NCI-H2196 (cell line): ENCODE measurements at regions not wholly inside any gene's neighbourhood (a gene's known extent, or its start where the extent isn't known, plus 50 kb on each side); places are given as distances from the start of the nearest gene placed in this dataset.
"Not testable (repeated sequence)": the region's sequence is repeated elsewhere in the genome, so short reads cannot be mapped to it uniquely, and the experiment has no call there.

Source experiments
- DNase-seq: peaks from one replicate; lab custom pipeline; 2025; ENCODE audit not compliant: unreplicated experiment; lab: John Stamatoyannopoulos, UW

- DNase-seq: no peak
These were observed 772.0 kb upstream of the CCDC179 start for GRCh38 chr11:23632293-23632692.

- no peak for DNase-seq
These were observed 784.2 kb upstream of the CCDC179 start for GRCh38 chr11:23644443-23644842.

GRCh38 chr11:23652336-23652735 is 792.1 kb upstream of the CCDC179 start:
- not testable (repeated sequence) for DNase-seq

- DNase-seq: no peak
These were observed 792.9 kb upstream of the CCDC179 start for GRCh38 chr11:23653071-23653675.

GRCh38 chr11:23668324-23668723 is 808.0 kb upstream of the CCDC179 start:
- DNase-seq: no peak

GRCh38 chr11:23673366-23673765 is 813.1 kb upstream of the CCDC179 start:
- no peak for DNase-seq

GRCh38 chr11:23674866-23675265 is 814.6 kb upstream of the CCDC179 start:
- no peak for DNase-seq

- DNase-seq: no peak
These were observed 817.8 kb upstream of the LUZP2 start for GRCh38 chr11:23679041-23679440.

- DNase-seq: no peak
These were observed 816.9 kb upstream of the LUZP2 start for GRCh38 chr11:23679981-23680380.

GRCh38 chr11:23680488-23681230 is 816.2 kb upstream of the LUZP2 start:
- no peak for DNase-seq

GRCh38 chr11:23684701-23685100 is 812.2 kb upstream of the LUZP2 start:
- no peak for DNase-seq

GRCh38 chr11:23687991-23688390 is 808.9 kb upstream of the LUZP2 start:
- DNase-seq: no peak

- no peak for DNase-seq
These were observed 808.4 kb upstream of the LUZP2 start for GRCh38 chr11:23688411-23688810.

GRCh38 chr11:23688835-23689234 is 808.0 kb upstream of the LUZP2 start:
- no peak for DNase-seq

GRCh38 chr11:23696688-23697415 is 800.0 kb upstream of the LUZP2 start:
- DNase-seq: no peak

- no peak for DNase-seq
These were observed 792.7 kb upstream of the LUZP2 start for GRCh38 chr11:23704183-23704582.

- DNase-seq: no peak
These were observed 784.9 kb upstream of the LUZP2 start for GRCh38 chr11:23711981-23712380.

GRCh38 chr11:23719016-23719415 is 777.8 kb upstream of the LUZP2 start:
- DNase-seq: no peak

- no peak for DNase-seq
These were observed 773.0 kb upstream of the LUZP2 start for GRCh38 chr11:23723861-23724260.

GRCh38 chr11:23725752-23726151 is 771.1 kb upstream of the LUZP2 start:
- DNase-seq: no peak

GRCh38 chr11:23727387-23727786 is 769.5 kb upstream of the LUZP2 start:
- DNase-seq: no peak

- no peak for DNase-seq
These were observed 769.1 kb upstream of the LUZP2 start for GRCh38 chr11:23727794-23728193.
